ENCODE measurements at regions not wholly inside any gene's neighbourhood (a gene's known extent, or its start where the extent isn't known, plus 50 kb on each side); places are given as distances from the start of the nearest gene placed in this dataset.
"Not testable (repeated sequence)": the region's sequence is repeated elsewhere in the genome, so short reads cannot be mapped to it uniquely, and the experiment has no call there.

- H3K9me3 Mint-ChIP-seq = no peaks in the 10 kb centered on the region
- peaks cover 11 to 15% of the 10 kb centered on the region in 2 donors for H3K4me1 Mint-ChIP-seq
- H3K36me3 Mint-ChIP-seq = no peaks in the 10 kb centered on the region
- no peak overlapping the region for H3K27ac Mint-ChIP-seq
- H3K27me3 Mint-ChIP-seq (ENCODE audit: low read depth in 3 of 3) = peaks cover 9 to 20% (median 9%) of the 10 kb centered on the region in 3 donors
- DNase-seq = no peak
- no peak overlapping the region for H3K4me3 Mint-ChIP-seq
Measured at GRCh38 chr3:13228584-13228983, 155.4 kb upstream of the IQSEC1 start.

- H3K27me3 Mint-ChIP-seq (ENCODE audit: low read depth in 3 of 3) = peaks cover 7 to 18% (median 9%) of the 10 kb centered on the region in 3 donors
- peaks cover 6 to 10% of the 10 kb centered on the region in 2 donors for H3K4me1 Mint-ChIP-seq
- H3K9me3 Mint-ChIP-seq, H3K4me3 Mint-ChIP-seq, H3K27ac Mint-ChIP-seq, H3K36me3 Mint-ChIP-seq, DNase-seq: not testable (repeated sequence)
Measured at GRCh38 chr3:13228169-13228568, 154.9 kb upstream of the IQSEC1 start.

GRCh38 chr3:13227315-13228165 lies 154.3 kb upstream of the IQSEC1 start:
- no peaks in the 10 kb centered on the region for H3K36me3 Mint-ChIP-seq
- DNase-seq = no peak
- peaks cover under 1 to 5% of the 10 kb centered on the region in 2 donors for H3K4me1 Mint-ChIP-seq
- H3K4me3 Mint-ChIP-seq = no peak overlapping the region
- peak overlapping the region in 1 of 6 donors; percentile 62 for H3K27ac Mint-ChIP-seq
- peaks cover 5 to 16% (median 6%) of the 10 kb centered on the region in 3 donors for H3K27me3 Mint-ChIP-seq (ENCODE audit: low read depth in 3 of 3)
- no peaks in the 10 kb centered on the region for H3K9me3 Mint-ChIP-seq

GRCh38 chr3:13224967-13225366 lies 151.7 kb upstream of the IQSEC1 start:
- Mint-ChIP-seq H3K27ac (no peak overlapping the region), H3K9me3 (no peaks in the 10 kb centered on the region), H3K36me3 (no peaks in the 10 kb centered on the region), H3K4me3 (no peak overlapping the region), H3K27me3 (ENCODE audit: low read depth in 3 of 3) (peaks cover 0 to 3% (median 2%) of the 10 kb centered on the region in 3 donors), H3K4me1 (no peaks in the 10 kb centered on the region)
- DNase-seq = no peak

GRCh38 chr3:13223574-13224237 lies 150.5 kb upstream of the IQSEC1 start:
- DNase-seq = no peak
- no peaks in the 10 kb centered on the region for H3K9me3 Mint-ChIP-seq

GRCh38 chr3:13222891-13223573 lies 149.8 kb upstream of the IQSEC1 start:
- Mint-ChIP-seq H3K36me3 (no peaks in the 10 kb centered on the region), H3K4me3 (no peak overlapping the region), H3K4me1 (no peaks in the 10 kb centered on the region), H3K27me3 (ENCODE audit: low read depth in 3 of 3) (peaks cover 0 to 3% (median 2%) of the 10 kb centered on the region in 3 donors), H3K27ac (no peak overlapping the region), H3K9me3 (no peaks in the 10 kb centered on the region)
- no peak for DNase-seq

More at GRCh38 chr3:13223574-13224237, 150.5 kb upstream of the IQSEC1 start:
- H3K27ac Mint-ChIP-seq = no peak overlapping the region
- no peaks in the 10 kb centered on the region for H3K36me3 Mint-ChIP-seq
- no peaks in the 10 kb centered on the region for H3K4me1 Mint-ChIP-seq
- H3K27me3 Mint-ChIP-seq (ENCODE audit: low read depth in 3 of 3) = peaks cover 0 to 3% (median 2%) of the 10 kb centered on the region in 3 donors
- H3K4me3 Mint-ChIP-seq = no peak overlapping the region

- Mint-ChIP-seq H3K4me1 (no peaks in the 10 kb centered on the region), H3K36me3 (no peaks in the 10 kb centered on the region), H3K27ac (no peak overlapping the region), H3K9me3 (no peaks in the 10 kb centered on the region), H3K4me3 (no peak overlapping the region), H3K27me3 (ENCODE audit: low read depth in 3 of 3) (peaks cover 0 to 2% (median 1%) of the 10 kb centered on the region in 3 donors)
- no peak for DNase-seq
Measured at GRCh38 chr3:13222131-13222530, 148.9 kb upstream of the IQSEC1 start.

- Mint-ChIP-seq H3K27me3 (ENCODE audit: low read depth in 3 of 3) (peaks cover 0 to 2% (median 0%) of the 10 kb centered on the region in 3 donors), H3K4me1 (no peaks in the 10 kb centered on the region), H3K4me3 (no peak overlapping the region), H3K36me3 (no peaks in the 10 kb centered on the region), H3K27ac (no peak overlapping the region), H3K9me3 (no peaks in the 10 kb centered on the region)
- no peak for DNase-seq
Measured at GRCh38 chr3:13221491-13222061, 148.3 kb upstream of the IQSEC1 start.

- H3K36me3 Mint-ChIP-seq = no peaks in the 10 kb centered on the region
- H3K9me3 Mint-ChIP-seq = no peaks in the 10 kb centered on the region
- no peak for DNase-seq
- no peak overlapping the region for H3K4me3 Mint-ChIP-seq
- peaks cover 0 to 3% (median 2%) of the 10 kb centered on the region in 3 donors for H3K27me3 Mint-ChIP-seq (ENCODE audit: low read depth in 3 of 3)
- H3K27ac Mint-ChIP-seq = no peak overlapping the region
- no peaks in the 10 kb centered on the region for H3K4me1 Mint-ChIP-seq
Measured at GRCh38 chr3:13220991-13221390, 147.8 kb upstream of the IQSEC1 start.

GRCh38 chr3:13219902-13220296 lies 146.7 kb upstream of the IQSEC1 start:
- H3K36me3 Mint-ChIP-seq = no peaks in the 10 kb centered on the region
- peaks cover 0 to 3% (median 2%) of the 10 kb centered on the region in 3 donors for H3K27me3 Mint-ChIP-seq (ENCODE audit: low read depth in 3 of 3)
- no peaks in the 10 kb centered on the region for H3K9me3 Mint-ChIP-seq
- DNase-seq = no peak
- H3K4me3 Mint-ChIP-seq = no peak overlapping the region
- H3K27ac Mint-ChIP-seq = no peak overlapping the region
- H3K4me1 Mint-ChIP-seq = no peaks in the 10 kb centered on the region

GRCh38 chr3:13219077-13219901 lies 146.1 kb upstream of the IQSEC1 start:
- H3K4me1 Mint-ChIP-seq = no peaks in the 10 kb centered on the region
- no peak overlapping the region for H3K27ac Mint-ChIP-seq
- DNase-seq = no peak
- H3K36me3 Mint-ChIP-seq = no peaks in the 10 kb centered on the region
- no peaks in the 10 kb centered on the region for H3K9me3 Mint-ChIP-seq
- H3K4me3 Mint-ChIP-seq = no peak overlapping the region
- peaks cover 0 to 5% (median 3%) of the 10 kb centered on the region in 3 donors for H3K27me3 Mint-ChIP-seq (ENCODE audit: low read depth in 3 of 3)

GRCh38 chr3:13218541-13218908 lies 145.3 kb upstream of the IQSEC1 start:
- Mint-ChIP-seq H3K4me3 (no peak overlapping the region), H3K4me1 (no peaks in the 10 kb centered on the region), H3K27me3 (ENCODE audit: low read depth in 3 of 3) (peaks cover 2 to 5% (median 3%) of the 10 kb centered on the region in 3 donors), H3K27ac (no peak overlapping the region), H3K9me3 (no peaks in the 10 kb centered on the region), H3K36me3 (no peaks in the 10 kb centered on the region)
- DNase-seq = no peak

Measured in immature natural killer cell (primary cell).